Astrocyte of the spinal cord (primary cell): ENCODE measurements at regions not wholly inside any gene's neighbourhood (a gene's known extent, or its start where the extent isn't known, plus 50 kb on each side); places are given as distances from the start of the nearest gene placed in this dataset.

Experiments used
- DNase-seq: peaks from one replicate; pipeline ENCODE4 v3.0.0; 2011; ENCODE audit warnings: low read depth, low spot score
- H3K4me3 ChIP-seq: 2 replicates; pipeline ENCODE4 v1.5.1; 2011; ENCODE audit warnings: low read depth, mild to moderate bottlenecking, low read length, moderate library complexity
- CTCF ChIP-seq: IDR thresholded peaks from 2 replicates; pipeline ENCODE4 v1.5.1; 2012; ENCODE audit warnings: low read depth, mild to moderate bottlenecking, low read length, inconsistent platforms
- in situ Hi-C: cut with HindIII; loops from 2 replicates; pipeline ENCODE4 v1.10.0; 2017; ENCODE audit warnings: low sequenced_read_pairs

GRCh38 chr1:115217150-115218033 is 120.7 kb downstream of the NGF start:
- DNase-seq: no peak
- no peak overlapping the region for H3K4me3 ChIP-seq
- no peak for TF ChIP-seq CTCF
- in situ Hi-C loops: no loop called here

- no peak overlapping the region for H3K4me3 ChIP-seq
- TF ChIP-seq CTCF: no peak
- no peak for DNase-seq
- in situ Hi-C loops: no loop called here
Measured at GRCh38 chr1:115215703-115216521, 122.1 kb downstream of the NGF start.

GRCh38 chr1:115215110-115215509 is 122.9 kb downstream of the NGF start:
- DNase-seq: no peak
- H3K4me3 ChIP-seq: no peak overlapping the region
- TF ChIP-seq CTCF: no peak
- in situ Hi-C loops: no loop called here

GRCh38 chr1:115214098-115214497 is 124.0 kb downstream of the NGF start:
- no peak for TF ChIP-seq CTCF
- no peak overlapping the region for H3K4me3 ChIP-seq
- in situ Hi-C loops: no loop called here
- no peak for DNase-seq

GRCh38 chr1:115213130-115213529 is 123.8 kb upstream of the TSPAN2 start:
- TF ChIP-seq CTCF: no peak
- in situ Hi-C loops: no loop called here
- no peak overlapping the region for H3K4me3 ChIP-seq
- no peak for DNase-seq

- DNase-seq: no peak
- no peak overlapping the region for H3K4me3 ChIP-seq
- TF ChIP-seq CTCF: no peak
- in situ Hi-C loops: no loop called here
Measured at GRCh38 chr1:115211071-115211745, 121.9 kb upstream of the TSPAN2 start.
